Right atrium auricular region (tissue), 2 donors: ENCODE measurements at regions not wholly inside any gene's neighbourhood (a gene's known extent, or its start where the extent isn't known, plus 50 kb on each side); places are given as distances from the start of the nearest gene placed in this dataset.
"Not testable (repeated sequence)": the region's sequence is repeated elsewhere in the genome, so short reads cannot be mapped to it uniquely, and the experiment has no call there.

ENCODE experiments used
- DNase-seq: peaks from one replicate; pipeline ENCODE4 v3.0.0-alpha.2; 2019; ENCODE audit warnings: low spot score
- H3K27ac ChIP-seq, 2 donors: fragments of 200-600 bp; sonication (generic); 1 replicate in 1 of 2; 2 replicates in 1 of 2; pipeline ENCODE4 v1.5.1; 2016 to 2019
- H3K27me3 ChIP-seq, 2 donors: fragments of 200-600 bp; sonication (generic); one replicate each; pipeline versions ENCODE4 v1.5.1 to v1.6.0; 2017 to 2019
- H3K36me3 ChIP-seq: fragments of 200-600 bp; sonication (generic); one replicate; pipeline ENCODE4 v1.5.1; 2016
- H3K4me1 ChIP-seq, 2 donors: fragments of 200-600 bp; sonication (generic); one replicate each; pipeline versions ENCODE4 v1.5.1 to v1.6.0; 2017 to 2019
- H3K4me3 ChIP-seq, 2 donors: fragments of 200-600 bp; sonication (generic); 1 replicate in 1 of 2; 2 replicates in 1 of 2; pipeline ENCODE4 v1.5.1; 2017 to 2019; ENCODE audit warnings: mild to moderate bottlenecking in 1 of 2, moderate library complexity in 1 of 2
- H3K9me3 ChIP-seq, 2 donors: fragments of 200-600 bp; sonication (generic); one replicate each; pipeline ENCODE4 v1.5.1; 2019
- CTCF ChIP-seq, 2 donors: fragments of 200-600 bp; sonication (generic); IDR thresholded peaks; one replicate each; pipeline ENCODE4 v1.5.1; 2019; ENCODE audit warnings: antibody characterized with exemption in 2 of 2

- no peak for DNase-seq
- H3K36me3 ChIP-seq: no peaks in the 10 kb centered on the region
- no peak for TF ChIP-seq CTCF (IDR thresholded peaks at IDR 0.05)
- H3K4me3 ChIP-seq: no peak overlapping the region
- no peaks in the 10 kb centered on the region for H3K27me3 ChIP-seq
- H3K27ac ChIP-seq: no peak overlapping the region
- H3K4me1 ChIP-seq: no peaks in the 10 kb centered on the region
- H3K9me3 ChIP-seq: no peaks in the 10 kb centered on the region
Observed at GRCh38 chr10:108616559-108617285, 1306.6 kb downstream of the XPNPEP1 start.

- no peaks in the 10 kb centered on the region for H3K36me3 ChIP-seq
- no peaks in the 10 kb centered on the region for H3K9me3 ChIP-seq
- H3K27ac ChIP-seq: no peak overlapping the region
- no peaks in the 10 kb centered on the region for H3K27me3 ChIP-seq
- H3K4me3 ChIP-seq: no peak overlapping the region
- DNase-seq: no peak
- TF ChIP-seq CTCF (IDR thresholded peaks at IDR 0.05): no peak
- no peaks in the 10 kb centered on the region for H3K4me1 ChIP-seq
Observed at GRCh38 chr10:108615576-108616320, 1307.6 kb downstream of the XPNPEP1 start.

- DNase-seq: no peak
- no peak for TF ChIP-seq CTCF (IDR thresholded peaks at IDR 0.05)
- Histone ChIP-seq H3K9me3 (peaks cover 0 to 4% of the 10 kb centered on the region in 2 donors), H3K27me3 (no peaks in the 10 kb centered on the region), H3K4me1 (no peaks in the 10 kb centered on the region), H3K36me3 (no peaks in the 10 kb centered on the region), H3K27ac (no peak overlapping the region), H3K4me3 (no peak overlapping the region)
Observed at GRCh38 chr10:108612485-108612884, 1310.8 kb downstream of the XPNPEP1 start.

GRCh38 chr10:108608860-108609259 lies 1314.5 kb downstream of the XPNPEP1 start:
- Histone ChIP-seq H3K27me3 (no peaks in the 10 kb centered on the region), H3K4me3 (no peak overlapping the region), H3K27ac (no peak overlapping the region), H3K4me1 (no peaks in the 10 kb centered on the region), H3K36me3 (no peaks in the 10 kb centered on the region), H3K9me3 (peaks cover 0 to 4% of the 10 kb centered on the region in 2 donors)
- DNase-seq: no peak
- no peak for TF ChIP-seq CTCF (IDR thresholded peaks at IDR 0.05)

GRCh38 chr10:108601851-108602250 lies 1321.5 kb downstream of the XPNPEP1 start:
- H3K4me3 ChIP-seq: no peak overlapping the region
- no peak for TF ChIP-seq CTCF (IDR thresholded peaks at IDR 0.05)
- H3K27me3 ChIP-seq: no peaks in the 10 kb centered on the region
- H3K4me1 ChIP-seq: no peaks in the 10 kb centered on the region
- no peaks in the 10 kb centered on the region for H3K36me3 ChIP-seq
- no peaks in the 10 kb centered on the region for H3K9me3 ChIP-seq
- no peak for DNase-seq
- H3K27ac ChIP-seq: no peak overlapping the region

GRCh38 chr10:108600511-108600910 lies 1322.8 kb downstream of the XPNPEP1 start:
- not testable (repeated sequence) for H3K27me3 ChIP-seq, H3K36me3 ChIP-seq, H3K4me1 ChIP-seq, H3K4me3 ChIP-seq, H3K9me3 ChIP-seq, H3K27ac ChIP-seq, DNase-seq

- H3K4me3 ChIP-seq, H3K9me3 ChIP-seq, DNase-seq, H3K36me3 ChIP-seq, H3K27me3 ChIP-seq, H3K4me1 ChIP-seq, H3K27ac ChIP-seq: not testable (repeated sequence)
Observed at GRCh38 chr10:108599317-108599716, 1324.0 kb downstream of the XPNPEP1 start.
